DOHH2 (cell line): ENCODE measurements at regions not wholly inside any gene's neighbourhood (a gene's known extent, or its start where the extent isn't known, plus 50 kb on each side); places are given as distances from the start of the nearest gene placed in this dataset.

Experiments used
- EZH2phosphoT487 ChIP-seq: fragments of 200-600 bp; sonication (generic); IDR thresholded peaks from 2 replicates; pipeline ENCODE4 v1.6.1; 2017; ENCODE audit warnings: borderline replicate concordance, mild to moderate bottlenecking, antibody characterized with exemption, low read length, moderate library complexity, mixed read lengths
- TF ChIP-seq, protein P1 (sequence below): fragments of 200-600 bp; sonication (generic); IDR thresholded peaks from one replicate; pipeline ENCODE4 v1.5.1; 2014; ENCODE audit warnings: antibody characterized with exemption, mild to moderate bottlenecking, low read depth, low read length; ENCODE audit not compliant: poor library complexity, severe bottlenecking

DNA sequence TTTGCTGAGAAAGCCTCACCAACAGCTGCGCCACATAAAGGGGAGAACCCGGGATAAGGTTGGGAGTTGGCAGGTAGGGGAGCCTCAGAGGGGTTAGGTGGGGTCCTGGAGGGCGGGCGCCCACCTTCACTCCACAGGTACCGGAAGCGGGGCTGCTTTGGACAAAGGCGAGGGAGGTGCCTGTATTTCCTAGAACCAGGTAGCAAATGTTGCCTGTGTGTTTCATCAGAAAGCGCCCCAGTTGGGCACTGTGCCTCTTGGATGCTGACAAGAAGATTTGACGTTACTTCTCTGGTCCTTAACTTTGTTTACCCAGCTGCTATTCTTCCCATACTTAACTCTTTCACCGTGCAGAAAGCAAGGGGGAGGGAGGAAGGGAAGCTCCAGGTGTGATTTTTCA lies 278.9 kb downstream of the ZNF536 start:
- no peak for TF ChIP-seq EZH2phosphoT487
- TF ChIP-seq, protein P1, sequence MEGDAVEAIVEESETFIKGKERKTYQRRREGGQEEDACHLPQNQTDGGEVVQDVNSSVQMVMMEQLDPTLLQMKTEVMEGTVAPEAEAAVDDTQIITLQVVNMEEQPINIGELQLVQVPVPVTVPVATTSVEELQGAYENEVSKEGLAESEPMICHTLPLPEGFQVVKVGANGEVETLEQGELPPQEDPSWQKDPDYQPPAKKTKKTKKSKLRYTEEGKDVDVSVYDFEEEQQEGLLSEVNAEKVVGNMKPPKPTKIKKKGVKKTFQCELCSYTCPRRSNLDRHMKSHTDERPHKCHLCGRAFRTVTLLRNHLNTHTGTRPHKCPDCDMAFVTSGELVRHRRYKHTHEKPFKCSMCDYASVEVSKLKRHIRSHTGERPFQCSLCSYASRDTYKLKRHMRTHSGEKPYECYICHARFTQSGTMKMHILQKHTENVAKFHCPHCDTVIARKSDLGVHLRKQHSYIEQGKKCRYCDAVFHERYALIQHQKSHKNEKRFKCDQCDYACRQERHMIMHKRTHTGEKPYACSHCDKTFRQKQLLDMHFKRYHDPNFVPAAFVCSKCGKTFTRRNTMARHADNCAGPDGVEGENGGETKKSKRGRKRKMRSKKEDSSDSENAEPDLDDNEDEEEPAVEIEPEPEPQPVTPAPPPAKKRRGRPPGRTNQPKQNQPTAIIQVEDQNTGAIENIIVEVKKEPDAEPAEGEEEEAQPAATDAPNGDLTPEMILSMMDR = no peak
